ENCODE measurements at regions not wholly inside any gene's neighbourhood (a gene's known extent, or its start where the extent isn't known, plus 50 kb on each side); places are given as distances from the start of the nearest gene placed in this dataset.

DNA sequence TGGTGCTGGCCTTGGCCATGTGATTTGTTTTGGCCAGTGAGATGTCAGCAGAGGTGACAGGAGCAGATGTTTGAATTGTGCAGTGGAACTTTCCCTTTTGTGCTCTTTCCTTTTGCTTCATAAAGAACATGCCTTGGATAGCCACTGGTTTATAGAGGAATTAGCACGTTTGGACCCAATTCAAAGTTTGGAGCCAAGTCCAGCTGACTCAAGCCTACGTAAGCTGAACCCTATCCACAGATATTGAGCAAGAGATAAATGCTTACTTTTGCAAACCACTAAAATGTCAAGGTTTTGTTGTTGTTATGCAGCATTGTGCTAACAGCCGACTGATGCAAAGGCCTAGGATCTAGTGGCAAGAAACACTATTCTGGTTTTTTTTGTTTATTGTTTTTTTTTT, 230.9 kb upstream of the CITED2 start:
- DNase-seq (ENCODE audit: low read depth) (peak; percentile 55), FAIRE-seq (no peak)
- Histone ChIP-seq H3K36me3 (ENCODE audit: control insufficient read depth, insufficient read depth, low read length) (no peaks in the 10 kb centered on the region), H3K4me3 (ENCODE audit: low read depth, low read length) (no peak overlapping the region), H3K27me3 (ENCODE audit: control insufficient read depth, insufficient read depth, low read length) (no peaks in the 10 kb centered on the region)
- TF ChIP-seq, protein P1, sequence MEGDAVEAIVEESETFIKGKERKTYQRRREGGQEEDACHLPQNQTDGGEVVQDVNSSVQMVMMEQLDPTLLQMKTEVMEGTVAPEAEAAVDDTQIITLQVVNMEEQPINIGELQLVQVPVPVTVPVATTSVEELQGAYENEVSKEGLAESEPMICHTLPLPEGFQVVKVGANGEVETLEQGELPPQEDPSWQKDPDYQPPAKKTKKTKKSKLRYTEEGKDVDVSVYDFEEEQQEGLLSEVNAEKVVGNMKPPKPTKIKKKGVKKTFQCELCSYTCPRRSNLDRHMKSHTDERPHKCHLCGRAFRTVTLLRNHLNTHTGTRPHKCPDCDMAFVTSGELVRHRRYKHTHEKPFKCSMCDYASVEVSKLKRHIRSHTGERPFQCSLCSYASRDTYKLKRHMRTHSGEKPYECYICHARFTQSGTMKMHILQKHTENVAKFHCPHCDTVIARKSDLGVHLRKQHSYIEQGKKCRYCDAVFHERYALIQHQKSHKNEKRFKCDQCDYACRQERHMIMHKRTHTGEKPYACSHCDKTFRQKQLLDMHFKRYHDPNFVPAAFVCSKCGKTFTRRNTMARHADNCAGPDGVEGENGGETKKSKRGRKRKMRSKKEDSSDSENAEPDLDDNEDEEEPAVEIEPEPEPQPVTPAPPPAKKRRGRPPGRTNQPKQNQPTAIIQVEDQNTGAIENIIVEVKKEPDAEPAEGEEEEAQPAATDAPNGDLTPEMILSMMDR (IDR thresholded peaks at IDR 0.05; ENCODE audit: insufficient read depth, low read length, severe bottlenecking): no peak

DNA sequence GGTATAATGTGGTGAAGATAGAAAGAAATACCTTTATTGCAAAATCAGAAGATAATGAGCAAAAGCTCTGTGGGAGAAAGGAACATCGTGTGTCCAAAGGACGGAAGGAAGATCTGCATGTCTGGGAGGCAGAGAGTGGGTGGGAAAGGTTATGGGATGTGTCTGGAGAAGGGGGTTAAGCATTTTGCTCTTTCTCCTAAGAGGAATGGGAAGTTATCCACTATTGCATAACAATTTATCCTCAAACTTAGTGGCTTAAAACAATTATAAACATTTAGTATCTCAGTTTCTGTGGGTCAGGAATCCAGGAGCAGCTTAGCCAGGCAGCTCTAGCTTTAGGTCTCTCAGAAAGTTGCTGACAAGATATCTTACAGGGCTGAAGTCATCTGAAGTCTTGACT, 229.1 kb upstream of the CITED2 start:
- TF ChIP-seq, protein P1 (IDR thresholded peaks at IDR 0.05; ENCODE audit: insufficient read depth, low read length, severe bottlenecking): no peak
- no peaks in the 10 kb centered on the region for H3K36me3 ChIP-seq (ENCODE audit: control insufficient read depth, insufficient read depth, low read length)
- no peak overlapping the region for H3K4me3 ChIP-seq (ENCODE audit: low read depth, low read length)
- no peak for DNase-seq (ENCODE audit: low read depth)
- FAIRE-seq: no peak
- no peaks in the 10 kb centered on the region for H3K27me3 ChIP-seq (ENCODE audit: control insufficient read depth, insufficient read depth, low read length)

DNA sequence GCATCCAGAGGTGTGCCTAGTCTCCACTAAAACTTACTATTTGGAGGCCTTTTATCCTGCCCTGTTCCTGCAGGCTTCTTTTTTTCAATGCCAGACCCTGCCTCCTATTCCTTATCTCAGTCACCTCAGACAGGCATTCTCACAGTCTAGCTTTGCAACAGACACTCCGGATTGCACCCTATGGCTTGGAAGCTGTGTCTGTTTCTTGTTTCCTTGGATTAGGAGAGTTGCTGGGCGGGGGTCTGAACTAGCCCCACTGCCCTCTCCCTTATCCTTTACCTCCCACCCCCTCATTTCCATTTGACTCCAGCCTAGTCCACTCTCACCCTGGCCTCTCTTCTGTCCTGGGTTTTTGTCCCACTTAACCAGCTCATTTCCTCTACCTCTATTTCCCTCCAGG, 228.1 kb upstream of the CITED2 start:
- FAIRE-seq: no peak
- Histone ChIP-seq H3K27me3 (ENCODE audit: control insufficient read depth, insufficient read depth, low read length) (no peaks in the 10 kb centered on the region), H3K4me3 (ENCODE audit: low read depth, low read length) (no peak overlapping the region), H3K36me3 (ENCODE audit: control insufficient read depth, insufficient read depth, low read length) (no peaks in the 10 kb centered on the region)
- TF ChIP-seq, protein P1 (IDR thresholded peaks at IDR 0.05; ENCODE audit: insufficient read depth, low read length, severe bottlenecking): no peak
- DNase-seq (ENCODE audit: low read depth): no peak

DNA sequence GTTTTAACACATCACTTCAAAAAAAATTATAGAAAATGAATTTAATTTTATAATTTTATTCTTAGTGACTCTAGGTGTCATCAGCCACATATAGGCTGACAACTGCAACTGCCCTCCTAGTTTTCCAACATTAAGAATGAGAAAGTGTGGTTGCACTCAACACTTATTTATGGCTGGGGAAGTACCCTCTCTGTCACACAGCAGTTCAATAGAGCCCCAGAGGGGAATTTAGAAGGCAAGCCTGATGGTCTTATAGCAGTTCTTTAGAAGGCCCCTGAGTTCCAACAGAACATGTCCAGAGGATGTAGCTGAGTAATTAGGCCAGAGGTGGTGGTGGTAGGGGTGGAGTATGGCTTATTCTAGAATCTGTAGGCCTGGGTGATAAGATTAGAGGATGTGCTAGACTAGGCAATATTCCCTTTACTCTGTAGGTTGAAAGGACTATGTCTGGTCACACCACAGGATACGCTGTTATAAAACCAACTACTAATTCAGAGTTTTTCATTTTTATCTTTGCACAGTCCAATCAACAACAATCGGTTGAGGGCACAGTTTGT, 226.5 kb upstream of the CITED2 start:
- FAIRE-seq: no peak
- H3K4me3 ChIP-seq (ENCODE audit: low read depth, low read length): no peak overlapping the region
- DNase-seq (ENCODE audit: low read depth): no peak
- TF ChIP-seq, protein P1 (IDR thresholded peaks at IDR 0.05; ENCODE audit: insufficient read depth, low read length, severe bottlenecking): no peak
- H3K27me3 ChIP-seq (ENCODE audit: control insufficient read depth, insufficient read depth, low read length): no peaks in the 10 kb centered on the region
- H3K36me3 ChIP-seq (ENCODE audit: control insufficient read depth, insufficient read depth, low read length): no peaks in the 10 kb centered on the region

DNA sequence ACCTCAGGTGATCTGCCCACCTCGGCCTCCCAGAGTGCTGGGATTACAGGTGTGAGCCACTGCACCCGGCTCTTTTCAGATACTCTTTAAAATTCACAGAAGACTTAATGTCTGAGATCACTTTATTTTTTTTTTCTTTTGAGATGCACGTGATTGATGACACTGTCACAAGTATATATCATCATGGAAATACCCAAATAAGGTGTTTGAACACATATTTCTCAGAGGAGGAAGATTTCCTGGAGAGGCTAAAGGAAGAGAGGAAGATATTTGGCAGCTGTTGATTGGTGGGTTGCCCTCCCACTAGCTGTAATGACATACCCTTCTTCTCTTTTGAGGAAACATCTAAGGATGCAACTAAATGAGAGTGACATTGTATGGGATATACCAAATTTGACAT, 225.9 kb upstream of the CITED2 start:
- TF ChIP-seq, protein P1 (IDR thresholded peaks at IDR 0.05; ENCODE audit: insufficient read depth, low read length, severe bottlenecking): no peak
- FAIRE-seq (no peak), DNase-seq (ENCODE audit: low read depth) (no peak)
- H3K36me3 ChIP-seq (ENCODE audit: control insufficient read depth, insufficient read depth, low read length): no peaks in the 10 kb centered on the region
- H3K4me3 ChIP-seq (ENCODE audit: low read depth, low read length): no peak overlapping the region
- H3K27me3 ChIP-seq (ENCODE audit: control insufficient read depth, insufficient read depth, low read length): no peaks in the 10 kb centered on the region

Data from bronchial epithelial cell (primary cell).